NCI-H2196 treated with DMSO at 0.1 percent for 48 hours (cell line): ENCODE measurements at regions not wholly inside any gene's neighbourhood (a gene's known extent, or its start where the extent isn't known, plus 50 kb on each side); places are given as distances from the start of the nearest gene placed in this dataset.
"Not testable (repeated sequence)": the region's sequence is repeated elsewhere in the genome, so short reads cannot be mapped to it uniquely, and the experiment has no call there.

Experiments
- DNase-seq: peaks from one replicate; lab custom pipeline; 2025; ENCODE audit not compliant: unreplicated experiment; lab: John Stamatoyannopoulos, UW

GRCh38 chr1:199553104-199553503 is 474.4 kb upstream of the NR5A2 start:
- DNase-seq, result no peak

DNA sequence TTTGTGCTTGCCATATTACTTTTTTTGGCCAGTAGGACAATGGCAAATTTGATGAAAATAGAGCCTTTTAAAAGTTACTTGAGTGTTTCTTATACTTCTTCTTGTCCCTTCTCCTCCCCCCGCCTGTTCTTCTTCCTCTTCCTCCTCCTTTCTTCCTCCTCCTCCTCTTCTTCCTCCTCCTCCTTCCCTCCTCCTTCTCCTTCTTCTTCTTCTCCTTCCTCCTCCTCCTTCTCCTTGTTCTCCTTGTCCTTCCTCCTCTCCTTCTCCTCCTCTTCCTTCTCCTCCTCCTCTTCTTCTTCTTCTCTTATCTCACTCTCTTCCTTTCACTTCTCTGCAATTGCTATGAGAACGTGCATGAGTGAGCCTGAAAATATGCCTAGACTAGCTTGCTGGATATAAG is 466.2 kb upstream of the NR5A2 start:
- no peak for DNase-seq

DNA sequence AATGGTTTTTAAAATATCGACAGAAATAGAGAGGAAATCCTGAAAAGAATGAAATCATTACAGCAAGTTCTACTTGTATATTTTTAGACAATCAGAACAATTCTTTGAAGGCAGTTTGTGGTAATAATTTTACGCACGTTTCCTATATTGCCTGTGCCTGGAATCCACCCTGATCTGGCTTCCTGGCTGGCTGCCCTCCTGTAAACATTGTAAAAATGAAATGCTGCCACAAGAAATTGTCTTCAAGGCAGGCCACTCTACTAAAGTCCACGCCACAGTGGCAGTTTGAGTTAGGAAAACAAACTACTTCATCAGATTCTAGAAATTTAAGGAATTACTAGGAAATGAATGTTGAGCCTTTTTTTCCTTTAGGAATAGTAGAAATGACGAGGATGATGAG is 454.5 kb upstream of the NR5A2 start:
- DNase-seq, result no peak

DNA sequence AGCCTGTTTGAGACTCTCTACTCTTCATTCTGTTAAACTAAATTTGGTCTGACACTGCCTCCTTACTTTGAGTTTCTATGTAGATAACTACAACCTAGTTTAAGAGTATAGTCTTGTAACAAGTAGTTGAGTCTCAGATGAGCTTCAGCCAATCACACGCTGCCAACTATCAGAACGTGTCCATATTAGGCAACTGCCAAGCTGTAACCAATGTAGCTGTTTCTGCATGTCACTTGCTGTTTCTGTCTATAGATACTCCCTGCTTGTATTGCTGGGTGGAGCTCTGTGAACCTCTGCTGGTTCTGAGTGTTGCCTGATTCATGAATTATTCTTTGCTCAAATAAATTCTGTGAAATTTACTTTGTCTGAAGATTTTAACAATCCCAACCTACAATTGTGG is 452.6 kb upstream of the NR5A2 start:
- DNase-seq, result no peak

- DNase-seq, result no peak
These were observed 447.2 kb upstream of the NR5A2 start for GRCh38 chr1:199580300-199580699.

- DNase-seq, result no peak
These were observed 442.1 kb upstream of the NR5A2 start for GRCh38 chr1:199585392-199585791.

DNA sequence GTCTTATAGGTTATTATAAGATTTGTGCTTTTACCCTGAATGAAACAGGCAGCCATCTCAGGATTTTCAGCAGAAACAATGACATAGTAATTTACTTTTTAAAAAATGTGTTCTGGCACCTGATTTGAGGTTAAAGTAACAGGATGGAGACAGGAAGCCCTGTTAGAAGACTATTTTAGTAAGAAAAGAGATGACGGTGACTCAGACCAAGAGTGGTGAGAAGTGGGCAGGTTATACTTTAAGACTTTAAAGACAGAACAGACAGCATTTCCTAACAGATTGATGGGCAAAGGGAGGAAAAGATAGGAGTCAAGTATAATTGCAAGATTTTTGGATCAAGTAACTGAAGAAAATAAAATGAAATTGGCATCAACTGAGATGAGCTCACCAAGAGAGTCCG is 436.8 kb upstream of the NR5A2 start:
- no peak for DNase-seq

DNA sequence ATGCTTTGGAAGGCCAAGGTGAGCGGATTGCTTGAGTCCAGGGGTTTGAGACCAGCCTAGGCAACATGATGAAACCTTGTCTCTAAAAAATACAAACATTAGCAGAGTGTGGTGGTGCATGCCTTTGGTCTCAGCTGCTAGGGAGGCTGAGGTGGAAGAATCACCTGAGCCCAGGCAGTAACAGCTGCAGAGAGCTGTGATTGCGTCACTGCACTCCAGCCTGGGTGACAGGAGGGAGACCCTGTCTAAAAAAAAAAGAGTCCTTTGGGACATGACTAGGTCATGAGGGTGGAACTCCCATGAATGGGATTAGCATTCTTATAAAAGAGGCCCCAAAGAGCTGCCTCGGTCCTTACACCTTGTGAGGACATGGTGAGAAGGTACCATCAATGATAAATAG is 436.0 kb upstream of the NR5A2 start:
- no peak for DNase-seq

- no peak for DNase-seq
These were observed 434.0 kb upstream of the NR5A2 start for GRCh38 chr1:199593475-199593874.

GRCh38 chr1:199596448-199596847 is 431.1 kb upstream of the NR5A2 start:
- not testable (repeated sequence) for DNase-seq

DNA sequence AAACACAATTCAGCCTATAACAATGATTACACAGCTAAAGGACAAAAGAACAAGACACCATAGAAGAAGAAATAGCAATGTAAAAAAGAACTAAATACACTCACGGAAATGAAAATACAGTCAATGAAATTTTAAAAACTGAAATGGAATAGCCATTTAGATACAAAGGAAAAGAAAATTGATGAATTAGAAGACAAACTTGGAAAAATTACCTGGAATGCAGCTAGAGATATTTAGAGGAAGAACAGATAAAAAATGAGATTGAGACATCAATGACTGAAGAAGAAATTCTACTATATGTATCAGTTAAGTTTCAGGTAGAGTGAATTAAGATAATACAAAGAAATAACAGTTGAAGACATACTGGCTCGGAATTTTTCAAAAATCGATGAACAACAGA is 430.4 kb upstream of the NR5A2 start:
- DNase-seq, result no peak

GRCh38 chr1:199608414-199608813 is 419.1 kb upstream of the NR5A2 start:
- DNase-seq, result no peak

GRCh38 chr1:199612976-199613774 is 414.3 kb upstream of the NR5A2 start:
- DNase-seq, result no peak

DNA sequence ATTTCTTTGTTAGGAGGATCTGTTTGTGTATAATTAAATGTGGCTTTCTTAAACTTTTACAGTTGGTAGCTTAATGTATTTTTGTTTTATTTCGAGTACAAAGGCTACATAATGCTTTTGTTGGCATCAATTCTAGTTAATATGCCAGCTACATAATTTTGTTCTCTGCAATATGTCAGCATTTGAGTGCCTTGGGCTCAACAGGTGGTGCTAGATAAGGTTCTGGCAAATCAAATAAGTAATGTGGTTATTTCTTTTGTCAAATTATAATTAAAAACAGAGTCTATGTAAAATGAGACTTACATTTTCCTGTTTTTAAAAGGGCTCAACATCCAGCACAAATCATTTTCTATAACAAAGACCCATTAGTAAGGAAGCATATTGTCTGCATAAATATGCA is 410.6 kb upstream of the NR5A2 start:
- DNase-seq, result no peak

DNA sequence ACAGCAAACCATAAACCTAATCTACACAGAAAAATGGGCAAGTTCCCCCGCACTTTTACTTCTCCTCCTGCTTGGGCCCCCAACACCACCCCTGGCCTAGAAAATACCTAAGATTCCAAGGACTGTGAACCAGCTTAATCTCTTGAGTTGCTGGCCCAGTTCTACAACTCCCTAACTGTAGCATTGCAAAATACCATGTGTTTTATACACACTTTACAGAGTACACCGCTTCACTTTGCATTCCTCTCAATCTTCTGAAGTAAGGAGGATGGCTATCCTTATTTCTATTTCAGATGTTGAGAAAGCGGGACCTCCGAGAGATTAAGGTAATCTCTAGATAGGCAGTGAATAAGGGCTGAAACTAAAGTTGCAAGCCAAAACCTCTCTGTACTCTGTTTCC is 408.3 kb upstream of the NR5A2 start:
- no peak for DNase-seq

DNA sequence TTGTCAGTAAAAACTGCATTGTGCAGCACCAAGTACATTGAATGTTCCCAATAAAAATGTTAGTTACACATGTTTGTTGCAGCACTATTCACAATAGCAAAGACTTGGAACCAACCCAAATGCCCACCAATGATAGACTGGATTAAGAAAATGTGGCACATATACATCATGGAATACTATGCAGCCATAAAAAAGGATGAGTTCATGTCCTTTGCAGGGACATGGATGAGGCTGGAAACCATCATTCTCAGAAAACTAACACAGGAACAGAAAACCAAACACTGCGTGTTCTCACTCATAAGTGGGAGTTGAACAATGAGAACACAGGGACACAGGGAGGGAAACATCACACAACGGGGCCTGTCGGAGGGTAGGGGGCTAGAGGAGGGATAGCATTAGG is 401.3 kb upstream of the NR5A2 start:
- not testable (repeated sequence) for DNase-seq

GRCh38 chr1:199629624-199630023 is 397.9 kb upstream of the NR5A2 start:
- DNase-seq, result no peak

- DNase-seq, result no peak
These were observed 388.1 kb upstream of the NR5A2 start for GRCh38 chr1:199639453-199639852.

GRCh38 chr1:199641531-199641930 is 386.0 kb upstream of the NR5A2 start:
- DNase-seq, result no peak

- DNase-seq, result no peak
These were observed 382.6 kb upstream of the NR5A2 start for GRCh38 chr1:199644912-199645311.

- no peak for DNase-seq
These were observed 380.7 kb upstream of the NR5A2 start for GRCh38 chr1:199646761-199647160.

DNA sequence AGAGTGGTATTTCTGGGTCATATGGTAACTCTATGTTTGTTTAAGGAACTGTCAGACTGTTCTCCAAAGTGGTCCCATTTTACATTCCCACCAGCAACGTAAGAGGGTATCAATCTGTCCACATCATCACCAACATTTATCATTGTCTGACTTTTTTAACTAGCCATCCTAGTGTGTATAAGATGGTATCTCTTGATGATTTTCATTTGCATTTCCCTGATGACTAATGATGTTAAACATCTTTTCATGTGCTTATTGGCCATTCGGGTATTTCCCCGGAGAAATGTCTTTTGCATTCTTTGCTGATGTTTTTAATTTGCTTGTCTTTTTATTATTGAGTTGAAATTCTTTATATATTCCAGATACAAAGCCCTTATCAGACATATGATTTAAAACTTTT is 370.1 kb upstream of the NR5A2 start:
- no peak for DNase-seq

GRCh38 chr1:199660071-199660470 is 367.4 kb upstream of the NR5A2 start:
- DNase-seq, result no peak
